ENCODE measurements at regions not wholly inside any gene's neighbourhood (a gene's known extent, or its start where the extent isn't known, plus 50 kb on each side); places are given as distances from the start of the nearest gene placed in this dataset.
"Not testable (repeated sequence)": the region's sequence is repeated elsewhere in the genome, so short reads cannot be mapped to it uniquely, and the experiment has no call there.

GRCh38 chr16:21341101-21341500 is 63.0 kb upstream of the CRYM start:
- Histone ChIP-seq H3K36me3 (ENCODE audit: insufficient read depth, low read length) (peaks cover 30% of the 10 kb centered on the region), H3K4me1 (ENCODE audit: low read length) (peaks cover 2% of the 10 kb centered on the region; the same call in 1 of the 2 replicates), H3K9ac (ENCODE audit: low read length) (no peak overlapping the region), H4K20me1 (ENCODE audit: insufficient read depth, low read depth, low read length) (no peaks in the 10 kb centered on the region), H3K27ac (ENCODE audit: low read length) (no peak overlapping the region), H3K9me2 (replicated peaks; ENCODE audit: insufficient read depth, low read length) (no peaks in the 10 kb centered on the region), H3K4me3 (ENCODE audit: low read length) (no peak overlapping the region), H2AFZ (ENCODE audit: low read length) (no peak overlapping the region), H3K9me3 (ENCODE audit: low read length) (no peaks in the 10 kb centered on the region), H3K79me2 (ENCODE audit: low read length) (peaks cover 11% of the 10 kb centered on the region), H3K4me2 (ENCODE audit: low read depth, low read length, poor library complexity, severe bottlenecking) (no peak overlapping the region), H3K27me3 (ENCODE audit: low read length) (no peaks in the 10 kb centered on the region)
- no peak for DNase-seq

DNA sequence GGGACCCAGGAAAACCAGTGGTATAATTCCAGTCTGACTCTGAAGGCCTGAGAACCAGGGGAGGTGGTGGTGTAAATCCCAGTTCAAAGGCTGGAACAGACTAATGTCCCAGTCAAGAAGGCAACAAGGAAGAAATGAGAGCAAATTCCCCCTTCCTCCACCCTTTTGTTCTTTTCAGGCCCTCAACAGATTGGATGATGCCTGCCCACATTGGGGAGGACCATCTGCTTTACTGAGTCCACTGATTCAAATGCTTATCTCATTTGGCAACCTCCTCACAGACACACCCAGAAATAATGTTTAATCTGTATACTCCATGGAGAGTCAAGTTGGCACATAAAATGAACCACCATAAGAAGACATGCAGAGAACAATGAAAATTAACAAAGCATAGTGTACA is 61.9 kb upstream of the CRYM start:
- Histone ChIP-seq H3K9ac (ENCODE audit: low read length) (no peak overlapping the region), H3K4me2 (ENCODE audit: low read depth, low read length, poor library complexity, severe bottlenecking) (no peak overlapping the region), H2AFZ (ENCODE audit: low read length) (no peak overlapping the region), H3K27me3 (ENCODE audit: low read length) (no peaks in the 10 kb centered on the region), H3K36me3 (ENCODE audit: insufficient read depth, low read length) (peaks cover 35% of the 10 kb centered on the region), H3K27ac (ENCODE audit: low read length) (no peak overlapping the region), H3K9me3 (ENCODE audit: low read length) (no peaks in the 10 kb centered on the region), H3K4me3 (ENCODE audit: low read length) (no peak overlapping the region), H3K4me1 (ENCODE audit: low read length) (peaks cover 11% of the 10 kb centered on the region; the same call in 1 of the 2 replicates), H3K79me2 (ENCODE audit: low read length) (peaks cover 23% of the 10 kb centered on the region), H3K9me2 (replicated peaks; ENCODE audit: insufficient read depth, low read length) (no peaks in the 10 kb centered on the region), H4K20me1 (ENCODE audit: insufficient read depth, low read depth, low read length) (no peaks in the 10 kb centered on the region)
- DNase-seq, result no peak

DNA sequence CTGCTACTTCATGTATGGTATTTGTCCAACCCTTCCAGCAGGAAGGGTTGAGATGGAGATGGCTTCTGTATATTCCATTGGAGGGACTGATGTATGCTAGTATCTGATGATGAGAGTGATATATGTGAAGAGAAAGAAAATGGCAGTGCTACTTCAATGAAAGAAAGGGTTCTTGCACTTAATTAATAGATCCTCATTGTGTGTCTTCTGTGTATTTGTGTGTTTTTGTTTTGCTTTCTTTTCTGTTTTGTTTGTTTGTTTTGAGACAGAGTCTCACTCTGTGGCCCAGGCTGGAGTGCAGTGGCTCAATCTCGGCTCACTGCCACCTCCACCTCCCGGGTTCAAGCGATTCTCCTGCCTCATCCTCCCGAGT is 61.2 kb upstream of the CRYM start:
- Histone ChIP-seq H3K9me2 (replicated peaks; ENCODE audit: insufficient read depth, low read length) (no peaks in the 10 kb centered on the region), H3K36me3 (ENCODE audit: insufficient read depth, low read length) (peaks cover 39% of the 10 kb centered on the region), H4K20me1 (ENCODE audit: insufficient read depth, low read depth, low read length) (no peaks in the 10 kb centered on the region), H3K9ac (ENCODE audit: low read length) (no peak overlapping the region), H3K4me2 (ENCODE audit: low read depth, low read length, poor library complexity, severe bottlenecking) (no peak overlapping the region), H3K4me1 (ENCODE audit: low read length) (peaks cover 11% of the 10 kb centered on the region; the same call in 1 of the 2 replicates), H3K27me3 (ENCODE audit: low read length) (no peaks in the 10 kb centered on the region), H3K9me3 (ENCODE audit: low read length) (no peaks in the 10 kb centered on the region), H3K27ac (ENCODE audit: low read length) (no peak overlapping the region), H2AFZ (ENCODE audit: low read length) (no peak overlapping the region), H3K4me3 (ENCODE audit: low read length) (no peak overlapping the region), H3K79me2 (ENCODE audit: low read length) (peaks cover 30% of the 10 kb centered on the region)
- no peak for DNase-seq

GRCh38 chr16:21338537-21339268 is 60.6 kb upstream of the CRYM start:
- no peak overlapping the region for H3K27ac ChIP-seq (ENCODE audit: low read length)
- no peak for DNase-seq
- no peak overlapping the region for H2AFZ ChIP-seq (ENCODE audit: low read length)

GRCh38 chr16:21336231-21336630 is 58.1 kb upstream of the CRYM start:
- H4K20me1 ChIP-seq (ENCODE audit: insufficient read depth, low read depth, low read length), result no peaks in the 10 kb centered on the region
- H3K4me1 ChIP-seq (ENCODE audit: low read length), result peaks cover 11% of the 10 kb centered on the region; the same call in 1 of the 2 replicates
- H3K36me3 ChIP-seq (ENCODE audit: insufficient read depth, low read length), result peaks cover 31% of the 10 kb centered on the region
- H3K79me2 ChIP-seq (ENCODE audit: low read length), result peaks cover 31% of the 10 kb centered on the region
- H3K4me2 ChIP-seq (ENCODE audit: low read depth, low read length, poor library complexity, severe bottlenecking), result no peak overlapping the region
- H3K9me3 ChIP-seq (ENCODE audit: low read length), result no peaks in the 10 kb centered on the region
- no peak overlapping the region for H3K4me3 ChIP-seq (ENCODE audit: low read length)
- no peaks in the 10 kb centered on the region for H3K27me3 ChIP-seq (ENCODE audit: low read length)
- DNase-seq, result no peak
- no peak overlapping the region for H2AFZ ChIP-seq (ENCODE audit: low read length)
- H3K27ac ChIP-seq (ENCODE audit: low read length), result peak overlapping the region; percentile 31
- H3K9ac ChIP-seq (ENCODE audit: low read length), result no peak overlapping the region
- no peaks in the 10 kb centered on the region for H3K9me2 ChIP-seq (replicated peaks; ENCODE audit: insufficient read depth, low read length)

More at GRCh38 chr16:21338537-21339268, 60.6 kb upstream of the CRYM start:
- Histone ChIP-seq H3K9me3 (ENCODE audit: low read length) (no peaks in the 10 kb centered on the region), H3K9ac (ENCODE audit: low read length) (no peak overlapping the region), H3K4me3 (ENCODE audit: low read length) (no peak overlapping the region), H3K27me3 (ENCODE audit: low read length) (no peaks in the 10 kb centered on the region), H3K4me2 (ENCODE audit: low read depth, low read length, poor library complexity, severe bottlenecking) (no peak overlapping the region), H3K79me2 (ENCODE audit: low read length) (peaks cover 31% of the 10 kb centered on the region), H3K36me3 (ENCODE audit: insufficient read depth, low read length) (peaks cover 39% of the 10 kb centered on the region), H4K20me1 (ENCODE audit: insufficient read depth, low read depth, low read length) (no peaks in the 10 kb centered on the region), H3K9me2 (replicated peaks; ENCODE audit: insufficient read depth, low read length) (no peaks in the 10 kb centered on the region), H3K4me1 (ENCODE audit: low read length) (peaks cover 11% of the 10 kb centered on the region; the same call in 1 of the 2 replicates)

DNA sequence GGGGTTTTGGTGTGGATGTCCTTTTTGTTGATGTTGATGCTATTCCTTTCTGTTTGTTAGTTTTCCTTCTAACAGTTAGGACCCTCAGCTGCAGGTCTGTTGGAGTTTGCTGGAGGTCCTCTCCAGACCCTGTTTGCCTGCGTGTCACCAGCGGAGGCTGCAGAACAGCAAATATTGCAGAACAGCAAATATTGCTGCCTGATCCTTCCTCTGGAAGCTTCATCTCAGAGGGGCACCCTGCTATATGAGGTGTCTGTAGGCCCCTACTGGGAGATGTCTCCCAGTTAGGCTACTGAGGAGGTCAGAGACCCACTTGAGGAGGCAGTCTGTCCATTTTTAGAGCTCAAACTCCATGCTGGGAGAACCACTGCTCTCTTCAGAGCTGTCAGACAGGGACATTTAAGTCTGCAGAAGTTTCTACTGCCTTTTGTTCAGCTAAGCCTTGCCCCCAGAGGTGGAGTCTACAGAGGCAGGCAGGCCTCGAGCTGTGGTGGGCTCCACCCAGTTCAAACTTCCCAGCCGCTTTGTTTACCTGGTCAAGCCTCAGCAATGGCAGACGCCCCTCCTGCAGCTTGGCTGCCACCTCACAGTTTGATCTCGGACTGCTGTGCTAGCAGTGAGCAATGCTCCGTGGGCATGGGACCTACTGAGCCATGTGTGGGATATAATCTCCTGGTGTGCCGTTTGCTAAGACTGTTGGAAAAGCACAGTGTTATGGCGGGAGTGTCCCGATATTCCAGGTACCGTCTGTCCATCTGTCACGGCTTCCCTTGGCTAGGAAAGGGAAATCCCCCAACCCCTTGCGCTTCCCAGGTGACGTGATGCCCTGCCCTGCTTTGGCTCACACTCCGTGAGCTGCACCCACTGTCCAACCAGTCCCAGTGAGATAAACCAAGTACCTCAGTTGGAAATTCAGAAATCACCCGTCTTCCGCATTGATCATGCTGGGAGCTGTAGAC is 56.4 kb upstream of the CRYM start:
- not testable (repeated sequence) for H2AFZ ChIP-seq (ENCODE audit: low read length); H3K27me3 ChIP-seq (ENCODE audit: low read length); DNase-seq; H3K9ac ChIP-seq (ENCODE audit: low read length); H3K4me3 ChIP-seq (ENCODE audit: low read length); H3K9me2 ChIP-seq (replicated peaks; ENCODE audit: insufficient read depth, low read length); H4K20me1 ChIP-seq (ENCODE audit: insufficient read depth, low read depth, low read length); H3K9me3 ChIP-seq (ENCODE audit: low read length); H3K27ac ChIP-seq (ENCODE audit: low read length); H3K4me2 ChIP-seq (ENCODE audit: low read depth, low read length, poor library complexity, severe bottlenecking)
- Histone ChIP-seq H3K4me1 (ENCODE audit: low read length) (peaks cover 11% of the 10 kb centered on the region; the same call in 1 of the 2 replicates), H3K36me3 (ENCODE audit: insufficient read depth, low read length) (peaks cover 21% of the 10 kb centered on the region), H3K79me2 (ENCODE audit: low read length) (peaks cover 31% of the 10 kb centered on the region)

- H3K9me3 ChIP-seq (ENCODE audit: low read length); H2AFZ ChIP-seq (ENCODE audit: low read length); H3K27ac ChIP-seq (ENCODE audit: low read length); H3K9ac ChIP-seq (ENCODE audit: low read length); H3K4me3 ChIP-seq (ENCODE audit: low read length); H4K20me1 ChIP-seq (ENCODE audit: insufficient read depth, low read depth, low read length); H3K4me2 ChIP-seq (ENCODE audit: low read depth, low read length, poor library complexity, severe bottlenecking); H3K27me3 ChIP-seq (ENCODE audit: low read length); DNase-seq; H3K9me2 ChIP-seq (replicated peaks; ENCODE audit: insufficient read depth, low read length): not testable (repeated sequence)
- H3K79me2 ChIP-seq (ENCODE audit: low read length), result peaks cover 31% of the 10 kb centered on the region
- H3K36me3 ChIP-seq (ENCODE audit: insufficient read depth, low read length), result peaks cover 19% of the 10 kb centered on the region
- H3K4me1 ChIP-seq (ENCODE audit: low read length), result peaks cover 11% of the 10 kb centered on the region; the same call in 1 of the 2 replicates
Observed at GRCh38 chr16:21333683-21334082, 55.6 kb upstream of the CRYM start.
